Osteoblast (primary cell): ENCODE measurements at regions not wholly inside any gene's neighbourhood (a gene's known extent, or its start where the extent isn't known, plus 50 kb on each side); places are given as distances from the start of the nearest gene placed in this dataset.
"Not testable (repeated sequence)": the region's sequence is repeated elsewhere in the genome, so short reads cannot be mapped to it uniquely, and the experiment has no call there.

ENCODE experiments used
- DNase-seq: peaks from one replicate; pipeline ENCODE4 v3.0.0; 2011; ENCODE audit warnings: low spot score, mixed read lengths; ENCODE audit not compliant: insufficient read length; ENCODE audit errors: missing footprints
- H2AFZ ChIP-seq: 2 replicates; pipeline ENCODE4 v1.6.0; 2011; ENCODE audit warnings: mild to moderate bottlenecking, low read length
- H3K27ac ChIP-seq: 2 replicates; pipeline ENCODE4 v1.5.1; 2011; ENCODE audit warnings: mild to moderate bottlenecking, low read depth, low read length, moderate library complexity
- H3K27me3 ChIP-seq: 2 replicates; pipeline ENCODE4 v1.6.0; 2012; ENCODE audit warnings: mild to moderate bottlenecking, control low read depth, inconsistent platforms, low read length, moderate library complexity; ENCODE audit not compliant: insufficient read depth
- H3K36me3 ChIP-seq: 2 replicates; pipeline ENCODE4 v1.5.1; 2011; ENCODE audit warnings: mild to moderate bottlenecking, low read length, control low read depth, moderate library complexity; ENCODE audit not compliant: insufficient read depth
- H3K4me1 ChIP-seq: 2 replicates; pipeline ENCODE4 v1.5.1; 2011; ENCODE audit warnings: mild to moderate bottlenecking, low read length, control low read depth, moderate library complexity; ENCODE audit not compliant: insufficient read depth
- H3K4me2 ChIP-seq: 2 replicates; pipeline ENCODE4 v1.6.0; 2011; ENCODE audit warnings: mild to moderate bottlenecking, low read length; ENCODE audit not compliant: insufficient read depth
- H3K4me3 ChIP-seq: fragments of 200-600 bp; sonication (generic); 3 replicates; pipeline ENCODE4 v1.5.1; 2012; ENCODE audit warnings: mild to moderate bottlenecking, low read length, inconsistent platforms; ENCODE audit not compliant: insufficient read depth
- H3K79me2 ChIP-seq: 2 replicates; pipeline ENCODE4 v1.6.0; 2012; ENCODE audit warnings: mild to moderate bottlenecking, low read length, control low read depth, inconsistent platforms; ENCODE audit not compliant: insufficient read depth
- H3K9me3 ChIP-seq: 2 replicates; pipeline ENCODE4 v1.5.1; 2011; ENCODE audit warnings: low read depth, low read length, control low read depth
- H4K20me1 ChIP-seq: 2 replicates; pipeline ENCODE4 v1.6.0; 2012; ENCODE audit warnings: mild to moderate bottlenecking, low read length, control low read depth; ENCODE audit not compliant: insufficient read depth
- TF ChIP-seq, protein P1 (sequence below): IDR thresholded peaks from 2 replicates; pipeline ENCODE4 v1.5.1; 2011; ENCODE audit warnings: mild to moderate bottlenecking, low read depth, low read length, moderate library complexity; ENCODE audit errors: extremely low read depth

DNA sequence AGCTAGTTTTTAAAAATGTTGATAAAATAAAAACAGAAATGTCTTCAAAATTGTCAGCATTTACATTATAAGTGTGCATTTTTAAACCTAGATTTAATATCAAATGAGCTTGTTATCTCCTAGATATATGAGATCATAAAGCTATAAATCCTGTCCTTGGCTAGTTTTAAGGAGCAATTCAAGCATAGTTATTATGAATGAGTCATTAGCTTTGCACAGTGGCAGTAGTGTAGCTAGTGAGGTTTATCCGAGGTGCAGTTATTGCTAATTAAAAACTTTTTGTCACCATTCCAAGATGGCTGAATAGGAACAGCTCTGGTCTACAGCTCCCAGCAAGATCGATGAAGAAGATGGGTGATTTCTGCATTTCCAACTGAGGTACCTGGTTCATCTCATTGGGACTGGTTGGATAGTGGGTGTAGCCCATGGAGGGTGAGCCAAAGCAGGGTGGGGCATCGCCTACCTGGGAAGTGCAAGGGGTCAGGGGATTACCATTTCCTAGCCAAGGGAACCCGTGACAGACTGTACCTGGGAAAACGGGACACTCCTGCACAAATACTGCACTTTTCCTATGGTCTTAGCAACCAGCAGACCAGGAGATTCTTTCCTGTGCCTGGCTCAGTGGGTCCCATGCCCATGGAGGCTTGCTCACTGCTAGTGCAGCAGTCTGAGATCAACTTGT is 108.8 kb upstream of the SYNCRIP start:
- TF ChIP-seq, protein P1, sequence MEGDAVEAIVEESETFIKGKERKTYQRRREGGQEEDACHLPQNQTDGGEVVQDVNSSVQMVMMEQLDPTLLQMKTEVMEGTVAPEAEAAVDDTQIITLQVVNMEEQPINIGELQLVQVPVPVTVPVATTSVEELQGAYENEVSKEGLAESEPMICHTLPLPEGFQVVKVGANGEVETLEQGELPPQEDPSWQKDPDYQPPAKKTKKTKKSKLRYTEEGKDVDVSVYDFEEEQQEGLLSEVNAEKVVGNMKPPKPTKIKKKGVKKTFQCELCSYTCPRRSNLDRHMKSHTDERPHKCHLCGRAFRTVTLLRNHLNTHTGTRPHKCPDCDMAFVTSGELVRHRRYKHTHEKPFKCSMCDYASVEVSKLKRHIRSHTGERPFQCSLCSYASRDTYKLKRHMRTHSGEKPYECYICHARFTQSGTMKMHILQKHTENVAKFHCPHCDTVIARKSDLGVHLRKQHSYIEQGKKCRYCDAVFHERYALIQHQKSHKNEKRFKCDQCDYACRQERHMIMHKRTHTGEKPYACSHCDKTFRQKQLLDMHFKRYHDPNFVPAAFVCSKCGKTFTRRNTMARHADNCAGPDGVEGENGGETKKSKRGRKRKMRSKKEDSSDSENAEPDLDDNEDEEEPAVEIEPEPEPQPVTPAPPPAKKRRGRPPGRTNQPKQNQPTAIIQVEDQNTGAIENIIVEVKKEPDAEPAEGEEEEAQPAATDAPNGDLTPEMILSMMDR, result no peak

DNA sequence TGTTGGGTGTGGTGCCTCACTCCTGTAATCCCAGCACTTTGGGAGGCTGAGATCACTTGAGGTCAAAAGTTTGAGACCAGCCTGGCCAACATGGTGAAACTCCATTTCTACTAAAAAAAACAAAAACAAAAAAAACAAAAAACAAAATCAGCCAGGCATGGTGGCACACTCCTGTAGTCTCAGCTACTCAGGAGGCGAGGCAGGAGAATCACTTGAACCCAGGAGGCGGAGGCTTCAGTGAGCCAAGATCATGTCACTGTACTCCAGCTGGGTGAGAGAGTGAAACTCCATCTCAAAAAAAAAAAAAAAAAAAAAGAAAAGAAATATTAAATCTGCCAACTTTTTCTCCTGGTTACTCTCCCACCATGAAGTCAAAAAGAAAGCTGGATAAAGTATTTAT is 107.5 kb upstream of the SYNCRIP start:
- H3K27me3 ChIP-seq, H2AFZ ChIP-seq, H3K36me3 ChIP-seq, H4K20me1 ChIP-seq, H3K4me3 ChIP-seq, H3K27ac ChIP-seq, H3K79me2 ChIP-seq, DNase-seq, H3K9me3 ChIP-seq, H3K4me2 ChIP-seq: not testable (repeated sequence)
- peaks cover 12% of the 10 kb centered on the region for H3K4me1 ChIP-seq

More for the DNA sequence above, 108.8 kb upstream of the SYNCRIP start:
- H3K79me2 ChIP-seq, result no peaks in the 10 kb centered on the region
- no peak overlapping the region for H3K4me3 ChIP-seq
- no peaks in the 10 kb centered on the region for H3K36me3 ChIP-seq
- H3K9me3 ChIP-seq, result no peaks in the 10 kb centered on the region
- DNase-seq, result no peak
- no peak overlapping the region for H3K4me2 ChIP-seq
- no peaks in the 10 kb centered on the region for H3K27me3 ChIP-seq
- H3K27ac ChIP-seq, result no peak overlapping the region
- H2AFZ ChIP-seq, result no peak overlapping the region
- H4K20me1 ChIP-seq, result no peaks in the 10 kb centered on the region
- peaks cover 12% of the 10 kb centered on the region for H3K4me1 ChIP-seq

DNA sequence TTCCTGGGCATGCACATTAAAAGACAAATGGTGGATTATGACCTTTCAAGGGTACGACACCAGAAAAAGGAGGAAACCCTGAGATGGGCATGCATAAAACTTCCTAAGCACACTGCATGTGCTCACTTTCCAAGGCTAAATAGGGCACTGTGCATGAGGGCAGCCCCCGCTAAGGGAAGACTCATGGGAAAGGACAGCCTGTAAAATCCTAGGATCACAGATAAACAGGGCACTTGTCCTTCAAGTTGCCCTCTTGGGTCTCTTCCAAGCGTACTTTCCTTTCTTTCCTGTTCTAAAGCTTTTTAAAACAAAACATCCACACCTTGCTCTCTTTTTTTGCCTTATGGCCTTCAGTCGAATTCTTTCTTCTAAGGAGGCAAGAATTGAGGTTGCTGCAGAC is 106.5 kb upstream of the SYNCRIP start:
- Histone ChIP-seq H3K4me2 (no peak overlapping the region), H3K27ac (no peak overlapping the region), H3K79me2 (no peaks in the 10 kb centered on the region), H4K20me1 (no peaks in the 10 kb centered on the region), H2AFZ (no peak overlapping the region), H3K4me1 (peaks cover 12% of the 10 kb centered on the region), H3K27me3 (no peaks in the 10 kb centered on the region), H3K36me3 (no peaks in the 10 kb centered on the region), H3K4me3 (no peak overlapping the region), H3K9me3 (no peaks in the 10 kb centered on the region)
- DNase-seq, result no peak
- TF ChIP-seq, protein P1, result no peak

DNA sequence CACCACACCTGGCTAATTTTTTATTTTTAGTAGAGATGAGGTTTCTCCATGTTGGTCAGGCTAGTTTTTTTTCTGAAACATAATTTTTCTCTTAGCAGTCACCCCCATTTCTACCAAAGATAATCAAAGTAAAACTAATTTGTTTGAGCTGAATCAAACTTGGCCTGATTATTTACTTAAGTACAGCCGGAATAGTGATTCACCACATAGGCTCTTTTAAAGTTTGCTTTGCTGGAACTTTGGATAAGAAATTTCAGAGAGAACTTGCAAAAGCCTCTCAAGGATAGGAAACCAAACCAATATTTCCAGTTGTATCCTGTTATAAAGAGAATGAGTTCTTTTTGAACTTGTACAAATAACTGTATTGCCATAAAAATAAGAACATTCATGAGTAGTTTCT is 105.0 kb upstream of the SYNCRIP start:
- Histone ChIP-seq H3K27ac (peak overlapping the region; percentile 38), H3K4me1 (peaks cover 12% of the 10 kb centered on the region), H3K36me3 (no peaks in the 10 kb centered on the region), H3K79me2 (no peaks in the 10 kb centered on the region), H4K20me1 (no peaks in the 10 kb centered on the region), H3K9me3 (no peaks in the 10 kb centered on the region), H2AFZ (no peak overlapping the region), H3K4me2 (peak overlapping the region; percentile 65), H3K4me3 (no peak overlapping the region), H3K27me3 (no peaks in the 10 kb centered on the region)
- no peak for DNase-seq
- TF ChIP-seq, protein P1, result no peak
